ENCODE measurements at regions not wholly inside any gene's neighbourhood (a gene's known extent, or its start where the extent isn't known, plus 50 kb on each side); places are given as distances from the start of the nearest gene placed in this dataset.

DNA sequence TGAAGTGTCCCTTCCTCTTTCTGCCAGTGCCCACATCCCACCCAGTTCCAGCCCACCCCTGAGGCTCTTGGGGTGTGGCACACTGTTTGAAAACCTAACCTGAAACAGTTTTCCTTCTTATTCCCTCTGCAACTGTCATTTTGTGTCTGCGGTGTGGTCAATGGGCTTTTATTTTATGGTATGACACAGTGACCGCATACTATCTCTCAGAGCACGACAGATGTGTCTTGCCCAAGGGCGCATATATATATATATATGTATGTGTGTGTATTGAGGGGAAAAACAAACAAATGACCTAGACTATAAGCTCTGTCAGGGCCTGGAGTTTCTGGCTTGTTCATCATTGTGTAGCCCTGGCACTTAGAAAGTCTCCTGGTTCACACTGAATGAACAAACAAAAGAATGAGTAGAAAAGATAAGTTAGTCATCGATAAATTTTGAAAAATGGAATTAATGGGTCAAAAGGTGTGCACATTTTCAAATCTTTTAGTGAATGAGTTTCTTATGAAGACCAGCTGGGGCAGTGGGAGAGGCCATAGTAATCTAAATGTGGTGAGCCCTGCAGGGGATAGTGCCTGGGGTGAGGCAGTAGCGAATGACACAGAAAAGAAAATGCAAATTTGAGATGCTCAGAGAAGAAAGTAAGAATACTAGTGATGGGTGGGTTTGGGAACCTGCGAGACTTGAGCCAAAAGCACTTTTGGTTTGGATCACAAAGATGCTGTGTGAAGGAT, 198.4 kb downstream of the SNX10 start:
- DNase-seq, result no peak

GRCh38 chr7:26490640-26491624, 199.3 kb downstream of the SNX10 start:
- DNase-seq, result no peak

DNA sequence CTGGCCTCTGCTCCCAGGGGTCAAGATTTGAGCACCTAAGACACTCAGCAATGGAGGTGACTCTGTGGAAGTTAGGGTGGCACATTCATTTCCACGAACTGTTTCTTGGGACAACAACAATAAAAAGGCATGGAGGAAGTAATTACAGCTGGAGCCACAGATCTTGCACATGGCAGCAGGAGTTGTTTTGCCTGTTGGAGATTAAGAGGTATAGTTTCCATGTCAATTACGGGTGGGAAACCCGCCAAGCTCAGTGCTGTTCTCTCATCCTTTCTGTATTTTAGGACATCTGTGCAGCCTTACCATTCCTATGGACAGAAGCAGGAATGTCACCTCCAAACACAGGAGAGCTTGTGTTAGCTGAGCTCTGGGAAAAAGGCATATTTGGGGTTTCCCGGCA, 201.2 kb downstream of the SNX10 start:
- DNase-seq, result no peak

DNA sequence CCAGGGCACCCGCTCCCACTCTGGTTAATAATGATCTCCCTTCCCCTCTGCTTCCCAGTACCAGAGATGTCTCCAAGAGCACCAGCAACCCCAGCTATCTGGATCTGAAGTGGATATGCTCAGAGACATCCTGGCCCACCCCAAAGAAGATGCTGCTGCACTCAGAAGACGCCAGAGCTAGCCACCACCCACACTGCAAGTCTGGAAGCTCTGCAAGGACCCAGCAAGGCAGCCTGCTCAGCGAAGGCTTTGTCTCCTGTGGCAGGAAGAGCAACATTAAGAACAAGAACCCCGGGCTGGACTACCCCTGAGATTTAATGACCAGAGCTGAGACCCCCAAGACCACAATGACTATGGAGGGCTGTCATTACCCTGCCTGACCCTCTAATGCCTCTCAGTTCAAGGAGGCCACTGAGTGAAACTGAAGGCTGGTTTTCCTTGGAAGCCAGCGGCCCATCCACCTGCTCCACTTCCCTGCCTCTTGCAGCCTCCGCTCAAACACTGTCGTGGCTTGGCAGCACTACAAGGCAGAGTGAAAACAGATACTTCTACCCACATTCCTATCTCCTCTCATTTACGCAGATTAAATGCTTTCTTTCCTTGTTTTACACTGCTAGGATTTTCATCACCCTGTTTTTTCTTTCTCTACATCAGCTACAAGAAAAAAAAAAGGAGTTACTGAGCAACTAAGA, 202.2 kb downstream of the SNX10 start:
- DNase-seq, result peak; percentile 26

- DNase-seq, result no peak
Measured at GRCh38 chr7:26495569-26495968, 203.9 kb downstream of the SNX10 start.

- no peak for DNase-seq
Measured at GRCh38 chr7:26497801-26498596, 206.3 kb downstream of the SNX10 start.

- no peak for DNase-seq
Measured at GRCh38 chr7:26499315-26499897, 207.7 kb downstream of the SNX10 start.

GRCh38 chr7:26500749-26501352, 209.2 kb downstream of the SNX10 start:
- no peak for DNase-seq

DNA sequence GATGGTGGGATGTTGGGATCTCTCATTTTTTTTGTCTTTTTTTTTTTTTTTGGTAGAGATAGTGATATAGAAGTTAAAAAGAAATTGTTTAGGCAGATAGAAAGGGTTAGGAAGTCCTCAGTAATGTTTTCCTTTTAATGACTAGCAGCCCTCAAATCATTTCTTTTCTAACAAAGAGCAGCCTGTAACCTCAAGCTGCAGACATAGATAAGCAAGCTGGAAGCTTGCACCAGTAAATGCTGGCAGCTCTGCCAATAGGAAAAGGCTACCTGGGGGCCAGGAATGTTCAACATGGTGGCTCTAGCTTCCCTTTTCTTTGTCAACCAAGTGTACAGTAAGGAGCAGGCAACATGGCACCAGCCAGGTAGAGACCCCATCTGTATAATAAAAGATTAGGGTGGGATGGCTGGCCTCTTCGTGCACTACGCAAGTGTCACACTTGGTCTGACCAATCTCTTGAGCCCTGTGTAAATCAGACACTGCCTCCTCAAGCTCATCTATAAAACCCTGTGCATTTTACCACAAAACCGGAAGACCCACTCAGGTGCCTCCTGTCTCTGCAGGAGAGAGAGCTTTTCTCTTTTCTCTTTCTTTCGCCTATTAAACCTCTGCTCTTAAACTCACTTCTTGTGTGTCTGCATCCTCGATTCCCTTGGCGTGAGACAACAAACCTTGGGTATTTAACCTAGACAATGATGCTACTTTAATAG, 212.9 kb downstream of the SNX10 start:
- no peak for DNase-seq

GRCh38 chr7:26506196-26506595, 214.5 kb downstream of the SNX10 start:
- DNase-seq, result no peak

DNA sequence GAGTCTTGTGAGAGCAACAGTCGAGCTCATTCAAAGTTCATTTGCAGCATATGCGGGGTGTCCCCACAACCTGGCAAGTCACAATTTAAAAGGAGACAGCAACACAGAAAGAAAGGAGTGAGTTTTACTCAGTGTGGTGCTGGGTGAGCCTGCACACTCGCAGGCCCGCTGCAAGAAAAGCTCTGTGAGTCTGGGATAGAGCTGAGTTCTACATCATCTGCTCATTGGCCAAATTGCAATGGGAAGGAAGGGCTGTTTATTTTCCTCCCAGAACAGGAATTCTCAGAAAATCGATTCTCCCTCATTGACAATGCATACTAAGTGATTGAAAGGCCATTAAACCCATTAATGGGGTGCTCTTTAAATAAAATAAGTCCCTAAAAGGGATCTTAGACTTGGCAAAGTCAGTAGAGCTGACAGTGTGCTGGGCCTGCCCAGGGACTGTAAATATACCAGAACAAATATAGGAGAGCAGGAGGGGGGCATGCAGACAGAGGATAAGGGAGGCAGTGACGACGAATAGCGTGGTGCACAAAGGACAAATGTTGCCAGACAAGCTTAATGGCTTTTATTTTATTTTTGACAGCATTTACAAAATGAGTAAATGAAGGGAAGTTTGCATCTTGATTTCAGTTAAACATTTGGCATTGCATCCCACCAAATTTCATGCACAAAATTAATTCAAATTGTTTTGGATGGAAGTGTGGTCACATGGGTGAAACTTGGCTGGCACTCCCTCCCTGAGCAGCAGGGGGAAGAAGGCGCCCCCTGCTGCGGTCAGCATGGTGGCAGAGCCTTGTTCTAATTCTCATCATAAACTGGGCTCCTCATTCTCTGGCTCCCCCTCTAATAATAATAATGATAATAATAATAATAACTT, 215.7 kb downstream of the SNX10 start:
- no peak for DNase-seq

DNA sequence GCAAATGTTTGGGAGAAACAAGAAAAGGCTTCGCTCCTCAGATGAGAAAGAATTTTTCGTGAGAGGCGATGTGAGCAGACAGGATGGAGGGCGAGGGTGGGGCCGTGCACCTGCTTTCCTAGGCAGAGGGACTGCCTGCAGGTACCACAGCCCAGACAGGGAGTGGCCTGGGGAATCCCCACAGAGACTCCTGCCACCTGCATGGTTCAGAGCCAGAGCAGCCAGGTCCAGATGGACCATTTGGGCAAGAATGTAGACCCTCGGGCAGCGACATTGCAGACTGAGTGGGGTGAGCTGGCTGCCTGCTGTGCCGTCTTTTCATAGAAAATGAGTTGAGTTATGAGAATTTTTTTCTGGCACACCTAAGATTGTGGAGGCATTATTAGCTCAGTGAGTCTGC, 216.8 kb downstream of the SNX10 start:
- no peak for DNase-seq

GRCh38 chr7:26508917-26509316, 217.3 kb downstream of the SNX10 start:
- DNase-seq, result peak; percentile 88

DNA sequence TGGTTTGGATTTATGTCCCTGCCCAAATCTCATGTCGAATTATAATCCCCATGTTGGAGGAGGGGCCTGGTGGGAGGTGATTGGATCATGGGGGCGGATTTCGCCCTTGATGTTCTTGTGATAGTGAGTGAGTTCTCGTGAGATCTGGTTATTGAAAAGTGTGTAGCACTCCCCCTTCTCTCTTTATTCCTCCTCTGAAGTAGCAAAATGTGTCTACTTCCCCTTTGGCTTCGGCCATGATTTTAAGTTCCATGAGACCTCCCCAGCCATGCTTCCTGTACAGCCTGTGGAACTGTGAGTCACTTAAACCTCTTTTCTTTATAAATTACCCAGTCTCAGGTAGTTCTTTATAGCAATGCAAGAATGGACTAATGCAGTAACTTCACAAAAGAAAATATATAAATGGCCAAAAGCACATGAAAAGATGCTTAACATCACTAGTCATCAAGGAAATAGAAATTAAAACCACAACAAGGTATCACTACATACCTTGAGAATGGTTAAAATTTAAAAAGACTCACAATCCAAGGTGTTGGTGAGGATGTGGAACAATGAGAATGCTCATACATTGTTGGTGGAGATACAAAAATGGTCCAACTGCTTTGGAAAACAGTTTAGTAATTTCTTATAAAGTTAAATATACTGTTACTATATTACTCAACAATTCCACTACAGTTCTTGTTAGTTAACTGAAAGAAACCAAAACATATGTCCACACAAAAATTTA, 218.7 kb downstream of the SNX10 start:
- no peak for DNase-seq

GRCh38 chr7:26511866-26512265, 220.2 kb downstream of the SNX10 start:
- no peak for DNase-seq

GRCh38 chr7:26512737-26513136, 221.1 kb downstream of the SNX10 start:
- no peak for DNase-seq

GRCh38 chr7:26513948-26514347, 222.3 kb downstream of the SNX10 start:
- no peak for DNase-seq

GRCh38 chr7:26514633-26515032, 223.0 kb downstream of the SNX10 start:
- DNase-seq, result no peak

GRCh38 chr7:26515314-26515842, 223.7 kb downstream of the SNX10 start:
- peak; percentile 86 for DNase-seq

Measured in NCI-H2029 (cell line).